Epidermal melanocyte (primary cell): ENCODE measurements at regions not wholly inside any gene's neighbourhood (a gene's known extent, or its start where the extent isn't known, plus 50 kb on each side); places are given as distances from the start of the nearest gene placed in this dataset.

Experiments used
- DNase-seq: peaks from one replicate; pipeline ENCODE4 v3.0.0; 2011; ENCODE audit warnings: low spot score; ENCODE audit not compliant: insufficient read length

DNA sequence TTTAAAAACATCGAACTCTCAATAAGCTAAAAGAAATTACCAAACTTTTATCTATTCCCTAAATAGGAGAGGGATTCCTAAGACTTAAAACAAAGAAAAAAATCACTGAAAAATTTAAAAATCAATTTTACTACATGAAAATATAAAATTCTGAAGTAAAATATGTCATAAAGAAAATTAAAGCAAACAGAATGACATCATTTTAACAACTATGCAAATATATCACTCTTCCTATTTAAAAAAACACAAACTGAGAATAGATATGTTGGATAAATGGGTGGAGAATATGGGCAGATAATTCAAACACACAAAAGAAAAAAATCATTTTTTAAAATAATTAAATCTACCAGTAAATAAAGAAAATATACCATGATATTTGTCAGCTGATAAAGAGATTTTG is 510.0 kb downstream of the BCL11B start:
- no peak for DNase-seq

DNA sequence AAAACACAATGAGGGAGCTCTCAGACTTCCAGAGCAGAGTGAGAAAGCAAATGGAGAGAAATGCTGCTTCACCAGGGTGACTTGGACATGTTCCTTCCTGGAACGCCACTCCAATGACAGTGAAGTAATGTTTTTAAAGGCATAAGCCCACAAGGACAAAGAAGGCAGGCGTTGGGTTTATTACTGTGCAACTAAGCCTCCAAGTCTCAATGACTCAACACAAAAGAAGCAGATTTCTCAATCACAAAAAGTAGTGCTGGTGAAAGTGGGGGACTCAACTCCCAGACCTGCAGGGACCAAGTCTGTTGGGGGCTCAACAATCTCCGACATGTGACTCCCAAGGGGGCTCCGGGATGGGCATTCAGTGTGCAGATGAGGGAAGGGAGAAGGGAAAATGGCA is 505.2 kb downstream of the BCL11B start:
- DNase-seq = no peak

DNA sequence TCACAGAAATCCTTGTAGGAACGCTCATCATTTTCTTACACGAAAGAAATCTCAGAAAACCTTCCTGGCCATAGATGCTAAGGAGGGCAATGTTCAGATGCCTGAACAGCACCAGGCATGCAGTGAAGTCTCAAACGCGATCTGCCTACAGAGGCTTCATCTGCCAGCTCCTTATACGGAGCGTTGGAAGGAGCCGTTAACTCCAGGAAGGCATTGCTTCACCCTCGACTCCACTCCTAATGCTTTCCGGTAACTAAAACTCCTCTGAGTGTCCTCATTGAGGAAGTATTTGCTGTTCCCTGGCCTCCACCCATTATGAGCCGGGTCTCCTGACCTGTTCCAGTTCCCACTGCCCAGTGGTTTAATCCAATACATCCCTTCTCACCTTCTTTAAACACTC is 502.7 kb downstream of the BCL11B start:
- DNase-seq = no peak

DNA sequence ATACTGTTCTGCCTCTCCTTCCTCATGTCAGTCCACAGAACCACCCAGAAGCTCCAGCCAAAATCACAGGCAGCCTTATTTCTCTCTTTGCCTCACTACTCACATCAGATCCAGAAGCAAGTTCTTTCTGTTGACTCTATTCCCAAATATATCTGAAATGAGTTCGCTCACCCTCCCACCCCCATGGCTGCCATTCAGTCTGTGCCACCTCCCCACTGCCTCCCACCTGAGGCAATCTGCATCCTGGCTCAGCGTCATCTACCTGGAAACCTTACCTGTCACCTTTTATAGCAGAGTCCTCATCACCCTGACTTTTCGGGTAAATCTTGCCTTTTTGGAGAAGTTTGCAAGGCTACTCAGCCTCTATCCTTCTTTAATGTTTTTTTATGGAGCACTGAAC is 501.8 kb downstream of the BCL11B start:
- no peak for DNase-seq

DNA sequence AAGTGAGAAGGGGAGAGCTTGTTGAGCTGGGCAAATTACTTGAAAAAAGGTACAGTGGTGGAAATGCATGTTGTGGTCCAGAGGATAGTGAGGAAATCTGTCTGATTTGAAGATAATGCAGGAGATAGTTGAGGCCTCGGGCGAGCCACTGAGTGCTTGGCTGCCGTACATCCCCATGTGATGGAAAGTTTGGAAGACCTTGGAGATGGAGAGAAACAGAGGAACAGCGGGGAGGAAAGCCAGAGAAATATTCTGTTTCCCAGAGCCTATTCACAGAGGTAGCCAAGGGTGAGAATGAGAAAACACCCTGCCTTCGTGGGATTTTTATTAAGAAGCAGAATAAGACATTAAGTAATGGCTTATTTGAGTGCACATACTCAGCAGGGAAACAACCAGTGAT is 498.2 kb downstream of the BCL11B start:
- no peak for DNase-seq

DNA sequence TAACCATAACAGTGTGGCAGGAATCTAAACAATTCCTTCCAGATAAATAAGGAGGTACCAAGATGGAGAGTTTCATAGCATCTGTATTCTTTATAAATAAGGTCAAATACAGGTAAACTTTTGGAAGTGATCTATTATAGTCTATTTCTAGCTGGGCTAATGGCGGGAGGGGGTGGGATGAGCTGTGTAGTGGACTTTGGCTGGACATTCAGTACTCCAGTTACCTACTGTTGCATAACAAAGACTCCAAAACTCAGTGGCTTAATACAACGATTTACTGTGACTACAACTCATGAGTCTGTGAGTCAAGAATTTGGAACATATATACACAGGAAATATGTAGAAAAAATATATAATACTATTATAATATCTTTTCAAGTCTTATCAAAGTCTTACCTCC is 496.1 kb downstream of the BCL11B start:
- DNase-seq = no peak

DNA sequence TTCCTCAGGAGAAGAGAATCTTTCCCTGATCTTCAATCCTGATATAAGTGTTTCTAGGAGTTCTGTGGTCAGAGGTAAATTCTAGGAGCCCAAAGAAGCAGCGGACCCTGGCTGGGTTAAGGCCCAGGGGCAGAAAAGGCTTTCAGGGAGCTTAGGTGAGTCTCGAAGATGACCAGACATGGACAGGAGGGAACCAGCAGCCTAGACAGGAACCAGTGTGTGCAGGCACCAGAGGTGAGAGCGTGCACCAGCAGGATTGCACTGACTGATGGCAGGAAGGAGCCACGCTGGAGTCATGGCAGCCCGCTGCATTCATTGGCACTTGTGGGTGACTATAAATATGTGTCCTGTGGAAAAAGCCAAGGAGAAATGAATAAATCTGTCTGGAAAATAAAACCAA is 489.9 kb downstream of the BCL11B start:
- no peak for DNase-seq

DNA sequence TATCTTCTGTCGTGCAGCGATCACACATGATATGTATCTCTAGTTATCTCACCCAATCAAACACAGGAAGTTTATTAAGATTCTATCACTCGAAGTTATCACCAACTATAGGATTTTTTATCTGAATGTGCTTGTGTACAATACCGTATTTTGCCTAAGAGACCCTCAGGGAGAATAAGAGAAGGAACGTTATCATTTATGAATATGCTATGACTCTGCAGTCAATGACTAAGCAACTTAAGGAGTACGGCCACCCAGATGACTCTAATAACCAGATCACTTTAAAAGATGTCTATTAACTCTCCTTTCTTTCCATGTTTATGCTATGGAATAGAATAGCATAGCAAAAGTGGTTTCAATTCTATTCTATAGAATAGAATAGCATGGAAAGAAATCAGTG is 486.4 kb downstream of the BCL11B start:
- DNase-seq = no peak

DNA sequence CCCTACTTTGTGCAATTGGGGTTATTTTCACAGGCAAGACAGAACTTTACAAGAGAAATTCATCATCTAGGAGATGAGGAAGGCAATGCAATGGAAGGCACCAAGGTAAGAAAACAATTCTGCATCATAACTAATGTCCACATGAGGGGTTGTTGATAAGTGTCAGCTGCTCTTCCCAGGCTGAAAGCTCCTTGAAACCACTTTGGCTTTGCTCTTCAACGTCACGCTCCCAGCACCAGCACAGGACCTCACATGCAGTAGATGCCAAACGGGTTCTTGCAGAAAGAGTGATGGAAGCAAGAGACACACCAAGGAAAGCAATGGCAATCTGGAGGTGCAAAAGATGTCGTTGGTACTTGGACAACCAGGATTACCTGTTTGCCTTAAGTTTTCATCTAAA is 485.5 kb downstream of the BCL11B start:
- no peak for DNase-seq

DNA sequence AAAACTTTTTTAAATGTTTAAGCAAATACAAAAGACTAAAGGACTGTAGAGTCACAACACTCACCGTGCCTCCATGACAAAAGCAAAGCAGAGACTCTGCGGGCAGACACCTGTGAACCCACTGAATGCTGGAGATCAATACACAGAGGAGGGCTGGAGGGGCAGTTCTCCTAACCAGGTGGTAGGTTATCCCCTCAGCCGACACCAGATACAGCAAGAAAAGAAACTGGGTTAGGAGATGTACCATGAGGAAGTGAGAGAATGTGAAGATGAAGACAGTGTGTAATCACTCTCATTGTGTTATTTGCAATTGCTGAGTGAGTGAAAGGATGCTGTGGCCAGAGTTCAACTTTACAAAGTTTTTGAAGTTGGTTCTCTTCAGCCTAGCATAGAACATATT is 480.3 kb downstream of the BCL11B start:
- DNase-seq = no peak

DNA sequence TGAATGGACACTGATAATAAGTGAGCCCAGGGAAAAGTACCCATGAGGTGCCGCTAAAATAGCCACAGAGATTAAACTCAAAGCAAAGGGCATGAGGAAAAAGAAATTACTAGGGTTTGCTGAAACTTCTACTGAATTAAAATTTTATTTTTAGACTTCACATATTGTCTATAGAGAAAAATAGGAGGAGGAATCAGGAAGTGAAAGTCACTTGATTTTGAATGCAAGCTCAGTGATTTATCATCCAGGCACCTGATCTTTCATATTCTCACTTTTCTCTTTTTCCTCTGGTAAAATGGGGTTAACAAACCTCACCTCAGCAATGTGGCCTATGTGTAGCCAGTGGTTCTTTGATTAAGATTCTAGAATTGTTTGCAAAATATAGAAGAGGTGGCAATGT is 479.8 kb downstream of the BCL11B start:
- DNase-seq = no peak

DNA sequence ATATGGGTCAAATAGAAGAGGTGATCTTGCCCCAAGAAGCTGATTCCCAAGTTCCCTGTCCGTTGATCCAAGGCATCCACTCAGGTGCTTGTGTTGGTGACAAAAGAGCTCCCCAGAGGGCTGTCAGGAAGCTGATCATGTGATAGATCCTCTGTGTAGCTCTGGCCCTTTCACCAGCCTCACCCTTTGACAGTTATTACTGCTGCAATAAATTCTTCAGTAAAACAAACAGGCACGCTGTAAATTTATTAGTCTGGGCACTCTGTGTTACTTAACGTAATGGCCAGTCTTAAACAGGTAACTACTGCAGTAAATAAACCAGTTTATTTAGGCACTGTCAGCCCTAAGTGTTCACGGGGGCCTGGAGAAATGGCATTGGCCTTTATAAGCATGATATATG is 473.9 kb downstream of the BCL11B start:
- DNase-seq = no peak

DNA sequence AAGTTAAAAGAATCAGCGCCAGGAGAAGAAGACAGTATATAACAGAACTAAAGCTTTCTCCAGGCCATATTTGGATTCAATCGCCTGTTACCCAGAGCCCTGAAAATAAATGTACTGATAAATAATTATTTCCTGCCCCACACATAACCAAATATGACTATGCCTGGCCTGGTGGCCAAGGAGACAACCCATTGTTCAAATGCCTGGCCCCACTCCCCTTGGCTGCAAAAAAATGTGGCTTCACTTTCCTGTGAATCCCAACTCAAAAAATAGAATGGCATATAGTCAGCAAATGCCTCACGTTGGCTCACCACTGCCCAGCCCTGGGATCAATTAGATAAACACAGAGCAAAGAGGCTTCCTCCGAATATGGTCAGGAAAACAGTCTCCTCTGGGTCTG is 472.1 kb downstream of the BCL11B start:
- no peak for DNase-seq

DNA sequence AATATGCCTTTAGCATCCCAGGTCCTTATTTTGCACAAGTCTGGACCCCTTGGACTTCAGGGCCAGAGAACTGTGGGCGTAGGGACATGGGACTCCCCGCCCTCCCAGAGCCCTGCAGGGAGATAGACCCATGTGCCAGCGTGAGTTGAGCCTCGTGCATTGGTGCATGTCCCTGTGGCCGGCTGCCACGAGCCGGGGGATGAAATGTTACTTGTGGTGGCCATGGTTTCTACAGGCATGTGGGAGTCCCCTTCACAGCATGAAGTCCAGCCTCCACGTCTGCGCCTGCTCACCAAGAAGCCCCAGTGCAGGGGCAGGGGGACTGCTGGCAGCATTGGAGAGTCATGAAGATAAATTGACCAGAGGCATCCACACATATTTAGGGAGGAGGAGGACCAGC is 470.0 kb downstream of the BCL11B start:
- no peak for DNase-seq

DNA sequence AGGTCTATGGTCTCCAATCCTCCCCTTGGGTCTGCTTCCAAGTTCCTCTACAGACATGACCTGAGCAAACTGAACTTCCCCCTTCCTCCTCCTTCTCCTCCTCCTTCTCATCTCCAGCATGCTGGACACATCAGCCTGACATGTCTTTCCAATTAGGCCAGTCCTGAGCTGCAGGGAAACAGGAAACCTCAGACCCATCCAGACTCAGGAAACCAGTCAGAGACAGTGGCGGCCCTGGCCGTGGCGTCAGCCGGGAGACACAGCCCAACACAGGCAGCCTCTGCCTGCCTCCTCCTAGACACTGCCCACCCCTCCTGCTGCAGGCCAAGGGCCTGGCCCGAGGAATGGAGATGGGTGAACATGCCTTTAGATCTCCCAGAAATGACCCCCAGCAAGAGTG is 468.8 kb downstream of the BCL11B start:
- no peak for DNase-seq

DNA sequence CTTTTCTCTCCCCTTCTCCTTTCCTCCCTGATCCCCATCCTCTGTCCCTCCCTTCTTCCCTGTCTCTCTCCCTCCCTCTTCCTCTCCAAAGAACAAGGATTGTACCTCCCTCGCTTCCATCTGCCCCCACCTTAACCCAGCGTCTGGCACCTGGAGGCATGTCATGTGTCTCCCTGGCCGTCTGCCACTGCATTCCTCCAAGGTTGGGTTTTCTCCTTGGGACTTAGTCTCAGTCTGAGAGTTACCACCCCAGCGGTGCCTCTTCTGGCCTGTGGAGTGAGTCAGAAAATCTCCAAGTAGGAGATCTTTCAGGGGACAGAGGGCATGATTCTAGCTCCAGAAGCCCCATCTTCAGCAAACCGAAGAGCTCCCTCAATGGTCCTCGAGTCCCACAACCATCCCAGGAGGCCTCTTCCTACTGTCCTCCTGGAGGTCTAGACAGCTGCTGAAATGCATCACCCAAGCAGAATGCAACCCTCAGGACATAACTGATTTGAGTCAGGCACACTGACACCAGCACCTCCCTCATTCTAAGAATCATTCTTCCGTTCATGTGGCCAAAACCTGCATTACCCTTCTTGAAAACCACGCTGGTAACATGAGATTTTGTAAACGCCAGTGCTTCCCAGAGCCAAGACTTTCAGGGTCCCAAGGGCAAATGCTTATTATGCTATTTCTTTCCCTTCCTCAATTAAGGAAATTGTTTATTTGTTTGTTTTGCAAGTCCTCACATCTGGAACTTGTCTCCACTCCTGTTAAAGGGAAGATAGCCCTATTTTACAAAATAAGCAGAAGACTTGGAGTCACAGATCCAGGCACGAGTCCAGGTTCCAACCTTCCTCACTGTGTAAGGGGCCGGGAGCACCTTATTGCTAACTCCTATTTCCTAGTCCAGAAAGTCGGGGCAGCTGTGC is 463.2 kb downstream of the BCL11B start:
- no peak for DNase-seq

DNA sequence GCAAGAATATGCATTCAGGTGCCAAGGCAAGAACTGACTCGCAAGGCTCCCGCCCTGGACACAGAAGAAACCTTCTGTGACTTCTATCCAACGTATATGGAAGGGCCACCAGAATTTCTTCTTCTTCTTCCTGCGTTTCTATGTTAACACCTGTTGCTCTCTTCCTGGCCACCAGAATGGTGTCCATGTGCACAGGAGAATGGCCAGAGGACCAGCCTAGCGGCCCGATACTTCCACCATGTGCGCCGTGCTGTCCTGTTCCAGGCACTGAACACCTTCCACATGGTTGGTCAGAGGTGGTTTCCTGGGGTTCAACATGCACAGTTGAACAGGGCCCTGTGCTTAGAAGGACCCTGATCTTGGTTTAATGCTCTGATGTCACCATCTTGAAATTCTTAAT is 455.8 kb downstream of the BCL11B start:
- no peak for DNase-seq

DNA sequence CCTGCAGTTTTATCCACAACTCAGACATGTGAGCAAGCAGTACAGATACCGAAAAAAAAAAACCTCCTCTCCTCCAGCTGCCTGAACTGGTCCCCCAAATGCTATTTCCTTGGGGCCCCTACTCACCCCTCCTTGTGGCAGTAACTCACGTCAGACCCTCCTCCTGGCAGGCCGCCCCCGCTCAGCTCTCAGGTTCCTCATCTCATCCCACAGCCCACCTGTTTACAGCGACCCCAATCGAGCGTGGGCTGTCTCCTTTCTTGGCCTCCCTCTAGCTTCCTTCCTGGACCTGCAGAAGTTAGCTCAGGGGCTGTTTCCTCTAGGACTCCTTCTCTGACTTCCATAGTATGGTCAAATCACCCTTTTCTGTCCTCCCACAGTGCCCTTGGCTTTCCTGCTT is 455.3 kb downstream of the BCL11B start:
- no peak for DNase-seq

DNA sequence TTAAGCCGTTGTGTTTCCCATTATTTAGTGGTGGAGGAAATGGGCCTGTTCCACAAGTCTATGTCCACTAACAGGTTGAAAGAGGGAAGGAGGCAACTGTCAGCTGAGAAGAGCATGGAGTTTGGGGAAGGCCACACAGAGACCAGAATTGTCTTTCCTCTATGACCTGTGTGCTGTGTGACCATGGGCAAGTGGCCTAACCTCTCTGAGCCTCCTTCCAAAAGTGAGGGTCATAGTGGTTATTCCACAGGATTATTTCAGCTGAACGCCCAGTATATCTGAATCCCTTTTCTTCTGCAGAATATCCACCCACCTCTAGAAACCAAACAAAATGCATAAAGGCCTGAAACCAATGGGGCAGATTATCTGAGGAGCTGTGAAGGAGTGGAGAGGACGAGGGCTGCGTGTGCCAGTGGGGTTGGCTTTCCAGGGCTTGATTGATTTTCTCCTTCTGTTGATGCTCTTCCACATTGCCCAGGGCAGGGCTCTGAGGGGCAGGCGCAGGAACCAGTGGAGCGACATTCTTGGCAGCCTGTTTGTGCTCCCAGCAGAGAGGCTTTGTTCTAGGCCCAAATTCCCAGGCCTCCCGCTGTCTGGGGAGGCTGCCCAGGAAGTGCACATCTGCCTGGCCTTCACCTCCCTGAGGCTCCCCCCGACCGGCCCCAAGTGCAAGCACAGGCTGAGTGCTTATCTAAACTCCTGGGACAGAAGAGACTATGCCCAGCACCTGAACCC is 452.7 kb downstream of the BCL11B start:
- DNase-seq = no peak

DNA sequence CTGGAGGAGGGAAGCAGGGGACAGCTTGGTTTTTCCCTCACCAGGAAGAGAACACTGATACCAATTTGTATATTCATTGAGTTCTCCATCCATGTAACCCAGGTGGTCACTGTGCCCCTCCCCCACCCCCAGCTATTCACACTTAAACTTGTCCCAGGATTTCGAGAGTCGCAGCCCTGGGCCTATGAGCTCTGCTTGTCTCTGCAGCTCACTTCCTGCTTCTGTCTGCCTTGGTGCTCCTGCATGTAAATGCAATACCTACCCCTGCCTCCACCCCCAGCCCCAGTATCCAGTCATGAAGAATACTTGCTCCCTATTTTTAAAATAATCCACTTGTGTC is 452.2 kb downstream of the BCL11B start:
- DNase-seq = no peak

DNA sequence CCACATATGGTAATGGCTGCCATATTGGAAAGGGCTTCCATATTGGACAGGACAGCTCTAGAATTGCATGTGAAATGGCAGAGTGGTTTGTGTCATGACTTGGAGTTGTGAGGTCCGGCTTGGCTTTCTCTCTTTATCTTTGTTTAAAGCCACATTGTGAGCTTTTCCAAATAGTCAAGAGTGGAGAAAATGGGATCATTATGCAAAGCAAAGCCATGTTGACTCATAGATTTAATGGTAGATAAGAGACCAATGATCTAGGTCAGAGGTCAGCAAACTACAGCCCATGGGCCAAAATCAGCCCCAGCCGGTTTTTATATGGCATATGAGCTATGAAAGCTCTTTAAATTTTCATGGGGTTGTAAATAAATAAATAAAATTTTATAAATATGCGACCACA is 449.1 kb downstream of the BCL11B start:
- no peak for DNase-seq

DNA sequence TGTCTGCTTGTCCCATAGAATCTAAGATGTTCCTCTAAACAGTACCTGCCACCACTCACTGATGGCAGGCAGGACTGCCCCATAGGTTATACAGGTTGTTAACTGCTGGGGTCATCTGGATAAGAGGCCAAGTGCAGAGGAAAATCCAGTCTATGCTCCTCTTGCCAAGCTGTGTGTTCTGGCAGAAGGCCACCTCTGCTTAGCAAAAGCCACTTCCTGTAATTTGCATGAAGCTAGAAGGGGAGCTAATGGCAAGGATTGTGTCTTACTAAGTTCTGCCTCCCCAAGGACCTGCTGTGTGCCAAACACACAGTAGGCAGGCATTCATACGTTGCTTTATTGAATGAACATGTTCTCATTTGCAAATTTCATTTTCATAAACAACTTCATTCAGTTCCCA is 445.4 kb downstream of the BCL11B start:
- no peak for DNase-seq

DNA sequence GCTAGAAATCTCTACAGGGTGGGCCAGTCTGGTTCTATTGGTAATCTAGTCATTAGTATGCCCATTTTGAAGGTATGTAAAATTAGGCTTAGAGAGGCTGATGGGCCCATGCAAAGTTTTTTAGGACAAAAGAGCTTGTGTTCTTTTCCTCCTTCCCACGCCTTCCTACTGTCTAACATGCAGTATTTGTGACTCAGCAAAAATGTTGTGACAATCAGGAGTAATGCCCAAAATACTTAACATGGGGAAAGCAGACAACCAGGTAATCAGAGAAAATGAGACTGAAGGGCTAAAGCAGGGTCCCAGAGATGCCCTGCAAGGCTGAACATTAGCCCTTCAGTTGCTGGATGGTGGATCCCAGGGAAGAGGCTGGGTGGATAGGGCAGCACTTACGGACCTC is 437.9 kb downstream of the BCL11B start:
- no peak for DNase-seq
